Right renal cortex interstitium (tissue), 3 donors: ENCODE measurements at regions not wholly inside any gene's neighbourhood (a gene's known extent, or its start where the extent isn't known, plus 50 kb on each side); places are given as distances from the start of the nearest gene placed in this dataset.
"Not testable (repeated sequence)": the region's sequence is repeated elsewhere in the genome, so short reads cannot be mapped to it uniquely, and the experiment has no call there.

ENCODE experiments used
- DNase-seq, 3 donors: peaks; one replicate each; pipeline ENCODE4 v3.0.0-alpha.2; 2013; ENCODE audit warnings: low read depth in 3 of 3, low spot score in 2 of 3

DNA sequence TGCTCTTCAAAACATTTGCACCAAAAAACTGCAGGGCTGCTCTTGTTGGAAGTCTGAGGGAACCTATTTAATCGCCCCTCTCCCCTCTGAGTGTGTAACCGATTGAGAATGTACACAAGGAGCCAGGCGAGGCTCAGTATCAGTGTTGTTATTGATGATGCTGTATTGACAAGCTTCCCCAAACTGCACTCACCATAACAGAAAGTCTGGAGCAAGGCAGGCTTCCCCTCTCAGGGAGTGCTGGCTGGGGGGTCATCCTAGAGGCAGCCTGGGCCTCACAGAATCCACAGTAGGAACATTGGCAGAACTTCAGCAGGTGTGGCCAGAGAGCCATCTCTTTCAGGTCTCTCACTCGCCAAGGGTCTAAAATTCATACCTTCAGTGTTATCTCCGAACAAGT lies 58.1 kb upstream of the TUNAR start:
- no peak for DNase-seq

DNA sequence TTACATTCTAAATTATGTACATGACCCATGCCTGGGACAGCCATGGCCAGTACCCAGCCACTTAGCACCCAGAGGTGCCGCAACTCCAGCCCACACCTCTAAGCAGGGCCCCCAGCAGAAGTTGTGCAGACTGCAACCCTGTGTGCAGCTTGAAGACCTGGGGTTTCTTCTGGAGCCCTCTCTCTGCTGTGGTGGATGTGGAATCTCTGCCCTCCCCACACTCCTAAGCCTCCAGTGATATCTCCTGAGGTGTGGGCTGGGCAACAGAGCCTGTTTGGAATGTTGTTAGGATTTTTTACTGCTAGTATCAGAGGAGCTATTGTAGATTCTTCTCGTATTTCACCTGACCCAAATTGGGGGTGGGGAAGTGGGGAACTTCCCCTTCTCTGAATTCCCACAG lies 59.4 kb upstream of the TUNAR start:
- DNase-seq: no peak

DNA sequence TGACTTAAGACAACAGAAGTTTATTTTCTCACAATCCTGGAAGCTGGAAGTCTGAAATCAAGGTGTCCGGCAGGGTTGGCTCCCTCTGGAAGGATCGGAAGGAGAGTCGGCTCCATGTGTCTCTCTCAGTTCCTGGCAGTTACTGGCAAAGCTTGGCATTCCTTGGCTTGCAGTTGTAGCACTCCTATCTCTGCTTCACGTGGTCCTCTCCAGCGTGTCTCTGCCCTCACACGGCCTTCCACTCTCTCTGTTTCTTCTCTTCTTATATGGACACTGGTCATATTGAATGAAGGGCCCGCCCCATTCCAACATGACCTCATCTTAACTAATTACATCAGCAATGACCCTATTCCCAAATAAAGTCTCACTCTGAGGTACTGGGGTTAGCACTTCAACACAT lies 60.1 kb upstream of the TUNAR start:
- no peak for DNase-seq

DNA sequence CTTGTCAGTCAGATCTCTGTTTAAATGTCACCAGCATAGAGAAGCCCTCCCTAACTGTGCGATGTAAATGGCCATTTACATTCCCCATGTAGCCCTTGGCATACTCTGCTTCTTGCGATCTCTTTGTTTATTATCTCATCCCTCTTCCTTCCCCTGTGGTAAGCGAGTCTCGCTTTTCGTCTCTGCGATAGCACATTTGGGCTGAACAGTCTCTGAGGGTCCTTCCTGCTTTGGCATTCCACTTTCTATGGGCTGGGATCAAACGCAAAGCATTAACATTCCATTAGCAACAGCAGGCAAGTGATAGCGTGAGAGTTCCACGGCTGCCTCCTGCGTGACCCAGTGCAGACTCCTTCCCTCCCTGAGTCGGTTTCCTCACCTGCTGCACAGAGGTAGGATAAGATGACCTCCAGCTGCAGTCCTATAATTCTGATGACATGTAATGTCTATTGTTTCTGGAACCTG lies 61.4 kb upstream of the TUNAR start:
- no peak for DNase-seq

DNA sequence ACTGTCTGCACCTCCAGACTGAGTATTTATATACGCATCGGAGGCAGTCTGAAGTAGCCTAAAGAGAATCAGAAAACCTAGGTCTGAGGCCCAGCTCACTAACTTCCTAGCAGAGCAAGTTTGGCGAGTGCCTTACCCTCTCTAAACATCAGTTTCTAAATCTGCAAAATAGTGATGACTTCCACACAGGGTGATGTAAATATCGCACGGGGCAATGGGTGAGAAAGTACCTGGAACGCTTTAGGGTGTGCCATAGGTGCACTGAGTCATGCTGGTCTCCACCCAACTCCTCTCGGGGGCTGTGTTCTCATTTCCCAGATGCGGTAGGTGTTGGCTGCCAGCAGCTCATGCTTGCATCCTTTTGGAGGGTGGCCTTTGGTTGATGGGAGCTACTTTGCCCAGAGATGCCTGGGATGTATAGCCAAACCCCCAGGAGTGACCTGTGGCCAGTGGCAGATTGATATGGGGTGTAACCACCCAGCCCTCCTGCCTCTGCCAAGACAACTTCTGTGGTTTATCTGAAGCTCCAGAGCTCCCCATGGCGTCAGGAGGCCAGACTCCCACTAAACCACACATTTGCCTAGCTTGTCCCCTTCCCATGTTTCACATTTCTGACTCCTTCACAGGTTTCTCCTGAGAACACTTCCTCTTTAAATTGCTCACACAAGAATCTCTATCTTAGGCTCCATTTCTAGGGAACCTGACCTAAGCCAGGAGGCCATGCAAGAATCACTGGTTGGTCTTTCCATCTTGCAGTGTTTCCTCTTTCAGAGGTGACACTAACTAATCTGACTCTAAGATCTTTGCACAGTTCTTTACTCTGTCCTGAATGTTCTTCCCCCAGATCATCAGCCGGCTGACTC lies 62.0 kb upstream of the TUNAR start:
- DNase-seq: no peak

DNA sequence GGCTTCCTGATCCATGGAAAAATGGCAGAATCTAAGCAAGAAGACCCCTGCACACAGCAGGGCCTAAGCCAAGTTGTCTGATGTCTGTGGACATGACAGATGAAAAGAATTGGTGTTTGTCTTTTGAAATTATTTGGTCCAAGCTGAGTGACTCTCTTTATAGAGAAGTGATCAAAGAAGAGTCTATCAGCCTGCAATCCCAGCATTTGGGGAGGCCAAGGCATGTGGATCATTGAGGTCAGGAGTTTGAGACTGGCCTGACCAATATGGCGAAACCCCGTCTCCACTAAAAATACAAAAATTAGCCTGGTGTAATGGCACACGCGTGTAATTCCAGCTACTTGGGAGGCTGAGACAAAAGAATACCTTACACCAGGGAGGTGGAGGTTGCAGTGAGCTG lies 64.8 kb upstream of the TUNAR start:
- DNase-seq: no peak

DNA sequence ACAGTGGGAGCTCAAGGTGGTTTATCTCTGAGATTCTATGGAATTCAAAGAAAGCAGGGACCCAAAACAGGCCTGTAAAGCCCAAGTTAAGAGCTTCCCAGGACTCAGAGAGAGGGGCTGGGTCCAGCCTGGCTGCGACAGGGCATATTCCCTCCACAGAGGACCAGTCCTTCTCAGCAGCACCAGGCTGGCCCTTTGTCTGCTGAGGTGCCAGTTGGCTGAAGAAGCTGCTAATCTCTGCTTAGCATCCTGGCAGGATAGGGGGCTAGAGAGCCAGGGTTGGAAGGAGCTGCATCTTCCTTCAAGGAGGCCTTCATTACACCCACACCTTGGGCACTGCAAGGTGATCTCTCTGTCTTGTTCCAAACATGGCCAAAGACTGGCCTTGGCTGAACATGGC lies 68.3 kb upstream of the TUNAR start:
- no peak for DNase-seq

DNA sequence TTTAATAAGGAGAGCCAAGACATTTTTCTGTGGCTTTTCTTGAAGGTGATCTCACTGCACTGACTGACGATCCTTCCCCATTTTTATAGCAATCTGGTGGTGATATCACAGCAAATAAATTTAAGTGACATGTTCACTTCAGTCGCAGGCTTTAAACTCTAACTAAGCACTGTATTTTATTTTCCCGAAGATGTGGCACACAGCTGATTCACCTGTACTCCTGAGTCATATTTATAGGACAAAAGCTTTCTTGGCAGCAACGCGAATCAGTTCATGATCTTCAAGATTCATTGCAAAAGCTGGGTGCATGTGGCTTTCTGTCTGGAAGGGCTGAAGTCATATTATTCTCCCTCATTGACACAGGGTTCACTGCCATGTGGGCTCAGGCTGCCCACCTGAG lies 79.8 kb upstream of the TUNAR start:
- DNase-seq: no peak

DNA sequence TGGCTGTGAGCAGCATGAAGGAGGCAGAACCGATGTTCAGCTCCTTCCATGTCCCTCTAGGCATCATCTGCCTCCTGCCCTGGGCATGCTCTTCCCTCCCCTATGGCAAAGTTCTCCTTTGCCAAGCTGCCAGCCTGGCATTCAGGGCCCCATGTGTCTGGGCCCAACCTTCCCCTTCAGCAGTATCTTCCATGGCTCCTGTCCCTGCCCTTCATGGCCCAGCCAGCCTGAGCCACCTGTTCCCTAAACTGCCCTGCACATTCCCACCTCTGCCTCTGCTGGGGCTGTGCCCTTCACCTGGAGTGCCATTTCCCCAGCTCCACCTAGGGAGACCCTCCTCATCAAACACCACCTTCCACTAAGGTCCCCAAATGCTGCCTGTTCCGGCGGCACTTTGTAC lies 74.0 kb upstream of the TCL1A start:
- no peak for DNase-seq

DNA sequence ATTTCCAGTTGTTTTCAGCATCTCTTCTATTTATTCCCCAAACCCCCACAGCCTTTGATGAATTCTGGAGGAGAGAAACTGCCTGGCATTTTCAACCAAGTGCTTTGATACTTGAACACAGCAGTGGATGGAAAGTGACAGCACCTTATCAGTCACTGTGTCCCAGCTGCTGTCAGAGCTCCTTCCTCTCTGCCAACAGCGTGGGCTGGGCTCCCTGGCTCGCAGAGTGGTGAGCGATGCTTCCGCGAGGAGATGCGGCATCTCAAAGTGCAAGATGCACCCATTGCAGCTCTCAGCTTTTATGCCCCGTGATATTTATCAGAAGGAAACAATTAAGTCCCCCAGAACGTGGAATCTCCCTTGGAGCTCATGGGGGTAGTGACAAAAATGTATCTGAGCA lies 72.6 kb upstream of the TCL1A start:
- no peak for DNase-seq

DNA sequence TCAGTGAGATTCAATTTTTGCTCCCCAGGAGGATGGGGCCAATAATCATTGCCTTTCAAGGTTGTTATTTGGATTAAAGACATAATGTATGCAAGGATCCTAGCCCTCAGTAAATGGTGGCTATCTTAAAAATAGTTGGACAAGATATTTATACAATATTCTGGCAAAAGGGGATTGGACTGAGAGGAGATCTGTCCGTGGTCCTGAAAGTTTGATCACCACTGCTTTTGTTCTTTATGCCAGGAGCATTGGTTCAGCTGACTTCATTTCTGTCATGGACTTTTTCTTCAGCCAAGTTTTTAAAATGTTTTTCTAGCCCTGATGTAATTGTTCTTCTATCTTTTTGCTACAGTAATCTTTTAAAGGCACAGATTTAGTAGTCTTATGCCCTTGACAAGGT lies 70.2 kb upstream of the TCL1A start:
- peak; percentile 41 to 56 (median 54) for DNase-seq

DNA sequence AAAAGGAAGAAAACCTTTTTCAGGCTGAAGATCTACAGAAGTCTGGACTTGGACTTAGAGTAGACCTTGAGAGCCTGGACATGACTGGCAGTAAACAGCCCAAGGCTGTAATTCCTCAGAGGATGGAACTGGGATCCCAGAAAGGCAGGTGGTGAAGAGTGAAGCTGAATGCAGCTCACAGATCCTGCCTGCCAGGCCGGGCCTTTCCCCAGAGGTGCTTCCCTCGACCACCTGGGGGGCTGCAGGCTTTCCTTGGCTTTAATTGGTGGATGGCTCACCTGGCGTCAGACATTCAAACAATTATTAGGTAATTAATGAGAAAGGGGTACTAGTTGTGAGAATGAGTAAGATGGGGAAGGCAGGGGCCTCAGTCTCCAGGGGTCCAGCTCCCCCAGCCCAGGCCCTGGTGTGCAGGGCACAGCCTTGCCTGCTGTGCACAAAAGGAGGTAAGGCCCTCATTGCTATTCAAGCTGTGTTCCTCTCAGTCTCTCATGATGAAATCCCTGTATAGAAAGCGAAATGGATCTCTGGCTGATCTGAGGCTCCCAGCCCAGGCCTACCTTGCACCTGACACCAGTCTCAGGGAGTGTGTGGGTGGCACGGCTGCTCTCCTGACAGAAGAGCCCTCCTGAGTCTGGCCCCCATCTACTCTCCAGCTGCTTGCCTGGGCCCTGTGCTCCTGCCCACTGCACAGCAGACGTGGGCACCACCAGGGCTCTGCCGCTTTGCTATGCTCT lies 63.0 kb upstream of the TCL1A start:
- no peak for DNase-seq

DNA sequence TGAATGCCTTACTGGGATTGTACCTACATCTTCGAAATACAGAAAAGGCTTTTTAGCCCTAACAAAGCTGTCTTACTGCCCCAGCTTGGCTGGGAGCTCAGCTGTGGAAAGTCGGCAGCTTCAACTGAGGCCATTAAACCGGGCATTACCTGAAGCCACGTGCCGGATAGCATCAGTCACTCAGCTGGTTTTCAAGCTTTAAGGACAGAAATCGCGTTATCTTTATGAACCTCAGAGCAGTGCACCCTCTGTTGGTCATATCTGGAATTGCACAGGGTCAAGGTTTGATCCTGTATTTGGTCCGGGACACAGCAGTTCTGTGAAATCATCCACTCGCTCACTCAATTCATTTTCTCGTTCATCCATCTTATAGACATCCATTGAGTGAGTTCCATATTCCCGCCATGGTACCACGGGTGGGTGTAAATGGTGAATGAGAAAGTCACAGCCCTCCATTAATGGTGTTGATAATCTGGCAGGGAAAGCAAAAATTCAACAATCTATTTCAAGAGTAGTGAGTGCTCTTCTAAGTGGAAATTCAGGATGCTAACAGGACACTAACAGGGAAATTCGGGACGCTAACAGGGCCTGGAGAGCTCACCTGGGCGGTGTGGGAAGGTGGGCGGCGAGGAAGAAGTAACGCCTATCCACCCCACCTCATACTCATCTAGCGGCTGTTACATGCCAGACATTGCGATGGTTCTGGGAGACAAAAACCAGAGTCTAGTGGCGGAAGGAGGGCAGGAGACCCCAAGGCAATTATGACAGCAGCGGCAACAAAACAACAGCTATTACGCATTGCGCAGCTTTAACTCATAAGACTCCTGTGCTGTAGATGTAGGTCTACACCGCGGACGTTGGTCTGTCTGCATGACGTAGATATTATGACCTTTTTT lies 60.6 kb upstream of the TCL1A start:
- DNase-seq: peak; percentile 19 to 32 (median 27)

DNA sequence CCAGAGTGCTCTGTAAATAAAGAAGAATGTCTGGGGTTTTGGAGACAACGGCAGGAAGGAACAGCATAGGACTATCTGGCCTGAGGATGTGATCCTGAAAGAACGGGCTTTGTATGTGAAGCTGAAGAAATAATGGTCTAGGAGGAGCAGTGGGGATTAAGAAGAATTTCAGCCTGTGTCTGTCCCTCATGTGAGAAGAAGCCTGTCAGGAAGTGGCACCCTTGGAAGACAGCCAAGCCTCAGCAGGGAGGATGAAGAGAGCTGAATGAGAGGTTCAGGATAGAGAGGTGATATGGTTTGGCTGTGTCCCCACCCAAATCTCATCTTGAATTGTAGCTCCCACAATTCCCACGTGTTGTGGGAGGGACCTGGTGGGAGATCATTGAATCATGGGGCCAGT lies 56.9 kb upstream of the TCL1A start:
- no peak for DNase-seq

DNA sequence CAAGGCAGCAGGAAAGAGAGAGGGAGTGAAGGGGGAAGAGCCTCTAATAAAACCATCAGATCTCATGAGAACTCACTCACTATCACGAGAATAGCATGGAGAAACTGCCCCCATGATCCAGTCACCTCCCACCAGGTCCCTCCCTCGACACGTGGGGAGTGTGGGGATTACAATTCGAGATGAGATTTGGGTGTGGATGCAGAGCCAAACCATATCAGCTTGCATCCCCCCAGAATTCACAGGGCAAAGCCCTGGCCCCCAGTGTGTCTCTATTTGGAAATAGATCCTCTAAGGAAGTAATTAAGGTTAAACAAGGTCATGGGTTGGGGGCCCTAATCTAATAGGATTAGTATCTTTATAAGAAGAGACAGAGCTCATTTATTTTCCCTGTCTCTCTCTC lies 56.1 kb upstream of the TCL1A start:
- DNase-seq: no peak

DNA sequence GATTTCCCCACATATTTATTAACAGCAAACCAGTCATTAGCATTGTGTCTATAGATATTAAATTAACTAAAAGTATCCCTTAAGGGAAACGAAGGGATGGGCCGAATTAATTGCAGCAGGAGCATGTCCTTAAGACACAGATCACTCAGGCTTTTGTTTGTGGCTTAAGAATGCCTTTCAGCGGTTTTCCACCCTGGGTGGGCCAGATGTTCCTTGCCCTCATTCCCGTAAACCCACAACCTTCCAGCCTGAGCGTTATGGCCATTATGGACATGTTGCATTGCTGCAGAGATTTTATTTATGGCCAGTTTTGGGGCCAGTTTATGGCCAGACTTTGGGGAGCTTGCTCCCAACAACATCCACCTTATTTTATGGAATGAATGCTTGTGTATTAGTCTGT lies 55.5 kb upstream of the TCL1A start:
- DNase-seq: not testable (repeated sequence)

DNA sequence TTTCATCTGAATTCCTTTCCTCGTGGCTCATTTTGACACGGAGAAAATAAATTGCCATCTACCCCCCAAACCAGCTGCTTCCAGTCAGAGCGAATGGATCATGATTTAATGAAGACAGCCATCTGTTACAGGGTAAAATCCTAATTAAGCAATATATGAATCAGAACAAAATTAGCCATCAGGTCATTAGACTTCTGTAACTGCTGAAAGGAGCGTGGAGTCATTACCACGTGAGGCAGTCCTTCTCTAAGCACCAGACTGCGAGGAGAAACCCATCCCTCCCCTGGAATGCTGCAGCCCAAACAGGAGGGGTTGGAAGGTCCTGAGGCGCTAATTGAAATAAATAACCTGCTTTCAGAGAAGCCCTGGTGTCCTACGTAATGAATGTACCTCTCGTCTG lies 51.1 kb upstream of the TCL1A start:
- DNase-seq: no peak

DNA sequence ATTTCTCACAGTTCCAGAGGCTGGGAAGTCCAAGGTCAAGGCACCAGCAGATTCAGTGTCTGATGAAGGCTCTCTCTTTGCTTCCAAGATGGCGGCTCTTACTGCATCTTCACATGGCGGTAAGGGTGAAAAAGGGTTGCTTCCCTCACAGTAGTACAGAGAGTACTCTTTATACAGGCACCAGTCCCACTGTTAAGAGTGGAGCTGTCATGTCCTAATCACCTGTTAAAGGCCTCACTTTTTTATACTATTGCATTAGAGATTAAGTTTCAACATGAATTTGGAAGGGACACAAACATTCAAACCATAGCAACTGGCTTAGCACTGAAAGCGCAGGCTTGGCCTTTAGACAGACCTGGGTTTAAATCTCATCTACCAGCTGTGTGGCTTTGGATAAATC lies 50.0 kb upstream of the TCL1A start:
- no peak for DNase-seq
